ENCODE measurements at regions not wholly inside any gene's neighbourhood (a gene's known extent, or its start where the extent isn't known, plus 50 kb on each side); places are given as distances from the start of the nearest gene placed in this dataset.

DNA sequence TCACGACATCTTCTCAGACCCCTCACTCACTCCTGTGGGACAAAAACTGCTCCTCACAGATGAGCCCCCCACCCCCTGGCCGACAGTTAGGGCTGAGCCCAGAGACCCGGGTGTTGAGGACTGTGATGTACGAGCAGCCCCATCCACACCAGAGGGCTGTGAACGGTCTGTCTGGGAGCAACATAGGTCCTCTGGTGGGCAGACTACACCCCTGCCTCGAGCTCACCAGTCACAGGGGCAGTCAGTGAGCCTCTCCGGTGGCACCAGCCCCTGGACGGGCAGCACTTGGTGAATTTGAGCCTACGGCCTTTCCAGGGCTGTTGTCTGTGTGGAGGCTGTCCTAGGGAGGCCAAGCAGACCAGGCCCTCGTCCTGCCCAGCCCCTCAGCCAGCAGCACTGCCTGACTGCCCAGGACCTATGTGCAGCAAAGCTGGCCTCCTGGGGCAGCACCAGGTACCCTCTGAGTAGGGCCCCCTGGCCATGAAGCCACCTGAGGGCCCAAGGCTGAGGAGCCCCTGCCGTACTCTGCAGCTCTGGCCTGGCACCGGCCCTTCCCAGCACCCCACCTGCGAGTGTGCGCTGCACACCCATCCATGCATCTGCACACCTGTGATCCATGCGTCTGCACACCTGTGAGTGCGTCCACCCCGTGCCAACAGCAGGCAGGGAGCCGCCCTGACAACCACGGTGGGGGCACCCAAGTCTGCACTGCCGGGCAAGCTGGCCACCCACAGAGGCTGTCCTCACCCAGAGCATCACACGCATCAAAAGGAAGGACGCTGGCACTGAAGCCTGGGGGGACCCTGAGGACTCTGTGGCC is 111.6 kb upstream of the NKX1-1 start:
- no peak for TF ChIP-seq GATA3 (IDR thresholded peaks at IDR 0.05; ENCODE audit: low read depth, low read length)
- TF ChIP-seq GATA2 (IDR thresholded peaks at IDR 0.05; ENCODE audit: low read depth, low read length) = no peak

Measured in SH-SY5Y (cell line).